Panc1 (cell line): ENCODE measurements at regions not wholly inside any gene's neighbourhood (a gene's known extent, or its start where the extent isn't known, plus 50 kb on each side); places are given as distances from the start of the nearest gene placed in this dataset.

ENCODE experiments used
- ATAC-seq: fragments of 200-7000 bp; cut with Tn5 transposase; 2 replicates; pipeline ENCODE4 v1.9.1; 2020; ENCODE audit warnings: mild to moderate bottlenecking, moderate library complexity
- BruUV-seq: library from RNA; stranded (reverse); fragments of 400-500 nt; replicated peaks from 2 replicates; lab custom pipeline; 2021; lab: Mats Ljungman, UMichigan
- CTCF ChIA-PET: fragments of 300-600 bp; sonication (Branson Sonifier 250); formaldehyde crosslinking; loops from one replicate; lab custom pipeline; 2022; ENCODE audit warnings: antibody characterized with exemption; lab: Charles Lee
- POLR2A ChIA-PET: fragments of 300-600 bp; sonication (Branson Sonifier 250); formaldehyde crosslinking; loops from one replicate; lab custom pipeline; 2022; ENCODE audit warnings: antibody characterized with exemption; lab: Charles Lee
- DNase-seq: peaks from one replicate; pipeline ENCODE4 v3.0.0-alpha.2; 2010; ENCODE audit warnings: low read depth, low spot score
- H3K27ac ChIP-seq: 2 replicates; pipeline ENCODE4 v1.5.1; 2011; ENCODE audit warnings: mild to moderate bottlenecking, low read length, inconsistent platforms
- H3K27me3 ChIP-seq: fragments of 200-500 bp; sonication (Bioruptor generic); 2 replicates; pipeline ENCODE4 v1.6.0; 2014; ENCODE audit warnings: low read length, inconsistent platforms; ENCODE audit not compliant: control insufficient read depth, insufficient read depth
- H3K36me3 ChIP-seq: fragments of 200-500 bp; sonication (Bioruptor generic); 2 replicates; pipeline ENCODE4 v1.5.1; 2014; ENCODE audit warnings: inconsistent platforms, mild to moderate bottlenecking, low read length, moderate library complexity; ENCODE audit not compliant: control insufficient read depth, insufficient read depth
- H3K4me1 ChIP-seq: 2 replicates; pipeline ENCODE4 v1.5.1; 2011; ENCODE audit warnings: inconsistent platforms, mild to moderate bottlenecking, low read length, moderate library complexity; ENCODE audit not compliant: control insufficient read depth, insufficient read depth
- H3K4me3 ChIP-seq, 2 experiments: 2 replicates each; pipeline ENCODE4 v1.5.1; 2011 to 2012; ENCODE audit warnings: low read depth in 2 of 2, low read length in 2 of 2, mild to moderate bottlenecking in 2 of 2, inconsistent platforms in 1 of 2, moderate library complexity in 1 of 2
- H3K9me3 ChIP-seq: fragments of 200-500 bp; sonication (Bioruptor generic); 2 replicates; pipeline ENCODE4 v1.5.1; 2014; ENCODE audit warnings: low read depth, mild to moderate bottlenecking, inconsistent platforms, low read length, moderate library complexity; ENCODE audit not compliant: control insufficient read depth, insufficient read depth
- CTCF ChIP-seq: fragments of 450-650 bp; IDR thresholded peaks from 2 replicates; pipeline ENCODE4 v1.5.1; 2017; ENCODE audit warnings: mild to moderate bottlenecking
- POLR2AphosphoS5 ChIP-seq: IDR thresholded peaks from 2 replicates; pipeline ENCODE4 v1.6.1; 2012; ENCODE audit warnings: mild to moderate bottlenecking, low read depth, low read length, moderate library complexity
- REST ChIP-seq, 2 experiments: IDR thresholded peaks; 2 replicates each; pipeline ENCODE4 v1.6.1; 2011 to 2012; ENCODE audit warnings: low read depth in 2 of 2, control low read depth in 1 of 2, low read length in 1 of 2, mild to moderate bottlenecking in 1 of 2, moderate library complexity in 1 of 2; ENCODE audit not compliant: insufficient read depth in 1 of 2
- SIN3A ChIP-seq: IDR thresholded peaks from 2 replicates; pipeline ENCODE4 v1.6.1; 2012; ENCODE audit warnings: low read depth, mild to moderate bottlenecking, low read length, moderate library complexity, borderline replicate concordance; ENCODE audit not compliant: insufficient read depth
- TCF7L2 ChIP-seq: IDR thresholded peaks from 2 replicates; pipeline ENCODE4 v1.6.1; 2011; ENCODE audit warnings: mild to moderate bottlenecking, low read depth, low read length, inconsistent platforms
- in situ Hi-C: cut with HindIII; loops from 2 replicates; pipeline ENCODE4 v1.10.0; 2016; ENCODE audit warnings: low sequenced_read_pairs, low pct_unique_long_range_greater_than_20kb
- intact Hi-C: fragments of 100-400 bp; cut with micrococcal nuclease; formaldehyde crosslinking; loops from one replicate; pipeline ENCODE4 v1.10.0; 2022; ENCODE audit not compliant: unreplicated experiment

DNA sequence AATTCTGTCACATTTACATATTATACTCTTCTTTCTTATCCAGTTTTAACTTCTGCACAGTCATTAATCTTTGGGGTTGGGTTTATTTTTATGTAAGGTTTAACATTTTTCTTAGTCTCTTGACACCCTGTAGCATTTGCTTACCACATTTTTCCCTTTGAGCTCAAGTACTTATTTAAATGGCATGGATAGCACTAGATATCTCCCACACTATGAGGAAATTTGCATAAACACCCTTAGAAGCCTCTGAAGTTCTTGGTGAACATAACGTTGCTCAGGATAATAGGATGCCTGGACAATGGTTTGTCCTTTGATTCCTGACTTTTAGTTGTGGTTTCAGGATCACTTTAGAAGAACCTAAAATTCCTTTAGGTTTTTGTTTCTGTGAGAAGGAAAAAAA is 338.9 kb downstream of the PCDH17 start:
- POLR2A ChIA-PET: no interaction called here

DNA sequence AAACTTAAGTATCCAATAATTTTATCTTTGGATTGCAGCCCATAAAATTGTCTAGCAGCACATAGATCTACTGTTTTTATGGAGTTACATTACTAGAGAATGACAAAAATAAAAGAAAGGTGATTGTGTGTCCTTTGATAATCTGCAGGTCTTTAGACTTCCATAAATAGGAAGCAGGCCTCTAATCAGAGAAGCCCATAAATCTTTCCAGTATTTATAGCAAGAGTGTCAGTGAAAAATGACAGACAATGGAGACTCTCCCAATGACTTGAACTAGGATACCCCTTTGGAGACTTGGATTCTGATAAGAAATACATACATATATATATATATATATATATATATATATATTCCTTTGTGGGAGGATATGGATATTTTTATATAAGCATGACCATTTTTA is 351.2 kb downstream of the PCDH17 start:
- Histone ChIP-seq H3K4me1 (no peaks in the 10 kb centered on the region), H3K36me3 (no peaks in the 10 kb centered on the region), H3K27me3 (no peaks in the 10 kb centered on the region), H3K9me3 (no peaks in the 10 kb centered on the region), H3K4me3 (no peak overlapping the region), H3K27ac (no peak overlapping the region)
- ChIA-PET POLR2A (no interaction called here), CTCF (no interaction called here)
- intact Hi-C loops: no loop called here
- DNase-seq (no peak), ATAC-seq (no peak)
- no TSS peak for BruUV-seq
- TF ChIP-seq SIN3A (no peak), TCF7L2 (no peak), REST (IDR thresholded peaks at IDR 0.05; ENCODE audit: insufficient read depth in 1 of 2, low read depth in 2 of 2, low read length in 1 of 2) (no peak), POLR2AphosphoS5 (no peak), CTCF (no peak)
- in situ Hi-C loops: no loop called here

More for the DNA sequence above, 338.9 kb downstream of the PCDH17 start:
- Histone ChIP-seq H3K4me3 (no peak overlapping the region), H3K36me3 (no peaks in the 10 kb centered on the region), H3K27ac (no peak overlapping the region), H3K9me3 (no peaks in the 10 kb centered on the region), H3K4me1 (no peaks in the 10 kb centered on the region), H3K27me3 (no peaks in the 10 kb centered on the region)
- DNase-seq (no peak), ATAC-seq (no peak)
- TF ChIP-seq POLR2AphosphoS5: no peak
- TF ChIP-seq SIN3A: no peak
- no peak for TF ChIP-seq TCF7L2
- no peak for TF ChIP-seq REST (IDR thresholded peaks at IDR 0.05; ENCODE audit: insufficient read depth in 1 of 2, low read depth in 2 of 2, low read length in 1 of 2)
- TF ChIP-seq CTCF: no peak
- intact Hi-C loops (no loop called here), in situ Hi-C loops (no loop called here)
- BruUV-seq: no TSS peak
- CTCF ChIA-PET: no interaction called here
